ENCODE measurements at regions not wholly inside any gene's neighbourhood (a gene's known extent, or its start where the extent isn't known, plus 50 kb on each side); places are given as distances from the start of the nearest gene placed in this dataset.

GRCh38 chr2:215681799-215682596, 246.1 kb upstream of the FN1 start:
- no peak for DNase-seq

- DNase-seq, result peak; percentile 49
Measured at GRCh38 chr2:215680605-215681598, 245.0 kb upstream of the FN1 start.

GRCh38 chr2:215678094-215678493, 242.2 kb upstream of the FN1 start:
- DNase-seq, result no peak

GRCh38 chr2:215677481-215677880, 241.6 kb upstream of the FN1 start:
- no peak for DNase-seq

- no peak for DNase-seq
Measured at GRCh38 chr2:215672406-215672805, 236.5 kb upstream of the FN1 start.

GRCh38 chr2:215671691-215672090, 235.8 kb upstream of the FN1 start:
- no peak for DNase-seq

- no peak for DNase-seq
Measured at GRCh38 chr2:215671244-215671643, 235.4 kb upstream of the FN1 start.

- DNase-seq, result no peak
Measured at GRCh38 chr2:215670396-215670795, 234.5 kb upstream of the FN1 start.

GRCh38 chr2:215668378-215668775, 232.5 kb upstream of the FN1 start:
- no peak for DNase-seq

- no peak for DNase-seq
Measured at GRCh38 chr2:215667585-215668377, 231.9 kb upstream of the FN1 start.

- peak; percentile 31 for DNase-seq
Measured at GRCh38 chr2:215664847-215665525, 229.1 kb upstream of the FN1 start.

GRCh38 chr2:215662715-215663114, 226.8 kb upstream of the FN1 start:
- DNase-seq, result no peak

- DNase-seq, result no peak
Measured at GRCh38 chr2:215660687-215661086, 224.8 kb upstream of the FN1 start.

- no peak for DNase-seq
Measured at GRCh38 chr2:215659650-215660049, 223.8 kb upstream of the FN1 start.

- no peak for DNase-seq
Measured at GRCh38 chr2:215658635-215659305, 222.9 kb upstream of the FN1 start.

- DNase-seq, result no peak
Measured at GRCh38 chr2:215657844-215658243, 222.0 kb upstream of the FN1 start.

GRCh38 chr2:215654148-215654819, 218.4 kb upstream of the FN1 start:
- no peak for DNase-seq

GRCh38 chr2:215653344-215654030, 217.6 kb upstream of the FN1 start:
- DNase-seq, result no peak

- no peak for DNase-seq
Measured at GRCh38 chr2:215652388-215652787, 216.5 kb upstream of the FN1 start.

- DNase-seq, result no peak
Measured at GRCh38 chr2:215651412-215651811, 215.5 kb upstream of the FN1 start.

Data from DMS53 (cell line).